ENCODE measurements at regions not wholly inside any gene's neighbourhood (a gene's known extent, or its start where the extent isn't known, plus 50 kb on each side); places are given as distances from the start of the nearest gene placed in this dataset.

GRCh38 chr1:30372792-30373433 is 350.5 kb downstream of the MATN1 start:
- Mint-ChIP-seq H3K4me1 (peaks cover 28% of the 10 kb centered on the region), H3K36me3 (ENCODE audit: low read depth) (no peaks in the 10 kb centered on the region), H3K27ac (peak overlapping the region in 1 of 3 experiments; percentile 38), H3K27me3 (ENCODE audit: low read depth) (peaks cover 32% of the 10 kb centered on the region), H3K4me3 (no peak overlapping the region), H3K9me3 (no peaks in the 10 kb centered on the region)
- TF ChIP-seq, protein P1, sequence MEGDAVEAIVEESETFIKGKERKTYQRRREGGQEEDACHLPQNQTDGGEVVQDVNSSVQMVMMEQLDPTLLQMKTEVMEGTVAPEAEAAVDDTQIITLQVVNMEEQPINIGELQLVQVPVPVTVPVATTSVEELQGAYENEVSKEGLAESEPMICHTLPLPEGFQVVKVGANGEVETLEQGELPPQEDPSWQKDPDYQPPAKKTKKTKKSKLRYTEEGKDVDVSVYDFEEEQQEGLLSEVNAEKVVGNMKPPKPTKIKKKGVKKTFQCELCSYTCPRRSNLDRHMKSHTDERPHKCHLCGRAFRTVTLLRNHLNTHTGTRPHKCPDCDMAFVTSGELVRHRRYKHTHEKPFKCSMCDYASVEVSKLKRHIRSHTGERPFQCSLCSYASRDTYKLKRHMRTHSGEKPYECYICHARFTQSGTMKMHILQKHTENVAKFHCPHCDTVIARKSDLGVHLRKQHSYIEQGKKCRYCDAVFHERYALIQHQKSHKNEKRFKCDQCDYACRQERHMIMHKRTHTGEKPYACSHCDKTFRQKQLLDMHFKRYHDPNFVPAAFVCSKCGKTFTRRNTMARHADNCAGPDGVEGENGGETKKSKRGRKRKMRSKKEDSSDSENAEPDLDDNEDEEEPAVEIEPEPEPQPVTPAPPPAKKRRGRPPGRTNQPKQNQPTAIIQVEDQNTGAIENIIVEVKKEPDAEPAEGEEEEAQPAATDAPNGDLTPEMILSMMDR (IDR thresholded peaks at IDR 0.05; ENCODE audit: unreplicated experiment in 3 of 3): no peak

- Mint-ChIP-seq H3K27me3 (ENCODE audit: low read depth) (peaks cover 36% of the 10 kb centered on the region), H3K9me3 (no peaks in the 10 kb centered on the region), H3K4me3 (no peak overlapping the region), H3K27ac (peak overlapping the region in 1 of 3 experiments; percentile 36), H3K36me3 (ENCODE audit: low read depth) (no peaks in the 10 kb centered on the region), H3K4me1 (peaks cover 22% of the 10 kb centered on the region)
- TF ChIP-seq, protein P1 (IDR thresholded peaks at IDR 0.05; ENCODE audit: unreplicated experiment in 3 of 3): no peak
Observed at GRCh38 chr1:30371888-30372791, 351.2 kb downstream of the MATN1 start.

DNA sequence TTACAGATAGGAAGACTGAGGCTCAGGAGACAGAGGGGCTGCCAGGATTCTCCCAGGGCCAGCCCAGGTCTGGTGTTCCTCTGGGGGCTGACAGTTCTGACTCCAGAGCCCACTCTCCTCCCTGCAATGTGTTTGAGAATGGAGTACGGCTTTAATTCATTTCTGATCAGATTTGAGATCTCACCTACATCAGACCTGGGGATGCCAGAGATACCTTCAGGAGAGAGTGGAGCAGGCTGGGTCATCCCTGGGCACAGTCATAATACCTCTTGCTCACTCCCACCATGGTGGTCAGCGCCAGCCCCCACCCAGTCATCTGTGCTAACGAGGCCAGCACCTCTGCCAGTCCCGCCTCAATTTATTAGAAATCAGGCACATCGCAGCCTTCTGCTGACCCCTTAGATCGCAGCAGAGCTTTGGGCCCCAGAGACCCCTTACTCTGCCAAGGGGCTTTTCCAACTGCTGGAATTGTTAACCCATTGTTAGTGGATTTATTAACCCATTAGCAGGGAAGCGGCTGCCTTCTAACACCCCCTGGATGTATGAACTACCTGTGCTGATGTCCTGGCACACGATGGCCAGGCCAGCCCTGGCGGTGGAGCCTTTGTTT is 352.1 kb downstream of the MATN1 start:
- Mint-ChIP-seq H3K27ac (no peak overlapping the region), H3K27me3 (ENCODE audit: low read depth) (peaks cover 31% of the 10 kb centered on the region), H3K9me3 (no peaks in the 10 kb centered on the region), H3K36me3 (ENCODE audit: low read depth) (no peaks in the 10 kb centered on the region), H3K4me1 (peaks cover 15% of the 10 kb centered on the region), H3K4me3 (no peak overlapping the region)
- TF ChIP-seq, protein P1 (IDR thresholded peaks at IDR 0.05; ENCODE audit: unreplicated experiment in 3 of 3): no peak

DNA sequence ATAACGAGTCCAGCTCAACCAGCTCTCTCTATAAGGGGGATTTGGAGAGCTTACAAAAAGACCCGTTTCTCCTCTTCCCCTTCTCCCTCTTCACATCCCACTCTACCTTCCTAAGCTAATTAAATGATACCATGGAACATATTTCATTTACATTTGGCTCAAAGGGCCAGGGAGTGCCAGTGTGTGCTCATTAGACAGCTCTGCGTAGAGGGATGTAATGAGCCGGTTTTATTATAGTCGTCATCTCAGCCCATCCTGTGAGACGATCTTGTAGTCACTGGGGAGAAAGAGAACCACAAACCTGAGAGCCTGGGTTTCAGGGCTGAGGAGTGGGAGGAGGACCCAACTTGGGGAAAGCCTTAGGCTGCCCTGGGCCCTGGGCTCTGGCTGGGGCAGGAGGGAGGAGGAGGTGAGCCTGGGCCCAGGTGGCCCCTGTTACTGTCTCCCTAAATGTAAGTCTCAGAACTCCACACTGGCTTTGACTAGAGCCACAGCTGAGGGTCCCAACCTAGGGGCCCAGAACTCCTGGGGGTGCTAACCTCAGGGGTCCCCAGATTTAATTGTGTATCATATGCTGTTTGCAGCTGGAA is 354.6 kb downstream of the MATN1 start:
- H3K27ac Mint-ChIP-seq: no peak overlapping the region
- no peaks in the 10 kb centered on the region for H3K9me3 Mint-ChIP-seq
- no peak overlapping the region for H3K4me3 Mint-ChIP-seq
- peaks cover 26% of the 10 kb centered on the region for H3K27me3 Mint-ChIP-seq (ENCODE audit: low read depth)
- peaks cover 11% of the 10 kb centered on the region for H3K4me1 Mint-ChIP-seq
- TF ChIP-seq, protein P1 (IDR thresholded peaks at IDR 0.05; ENCODE audit: unreplicated experiment in 3 of 3): no peak
- no peaks in the 10 kb centered on the region for H3K36me3 Mint-ChIP-seq (ENCODE audit: low read depth)

DNA sequence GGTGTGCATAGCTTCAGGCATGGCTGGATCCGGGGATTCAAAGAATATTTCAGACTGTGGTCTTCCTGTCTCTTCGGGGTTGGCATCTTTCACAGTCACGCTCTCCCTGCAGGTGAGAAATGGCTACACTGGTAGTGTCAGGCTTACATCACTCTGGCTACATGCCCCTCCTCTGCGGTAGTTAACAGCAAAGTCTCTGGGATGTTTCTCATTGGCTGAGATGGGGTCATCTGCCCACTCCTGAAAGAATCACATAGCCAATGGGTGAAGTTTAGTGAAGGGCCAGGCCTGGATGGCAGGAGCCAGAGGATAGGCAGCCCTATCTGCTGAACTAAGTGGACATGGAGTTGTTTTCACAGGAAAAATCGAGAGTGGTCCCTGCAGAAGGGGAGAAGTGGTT is 356.5 kb downstream of the MATN1 start:
- TF ChIP-seq, protein P1 (IDR thresholded peaks at IDR 0.05; ENCODE audit: unreplicated experiment in 3 of 3): no peak
- Mint-ChIP-seq H3K4me3 (no peak overlapping the region), H3K27ac (no peak overlapping the region), H3K4me1 (peaks cover under 1% of the 10 kb centered on the region), H3K9me3 (no peaks in the 10 kb centered on the region), H3K27me3 (ENCODE audit: low read depth) (peaks cover 19% of the 10 kb centered on the region), H3K36me3 (ENCODE audit: low read depth) (no peaks in the 10 kb centered on the region)
